ENCODE measurements at regions not wholly inside any gene's neighbourhood (a gene's known extent, or its start where the extent isn't known, plus 50 kb on each side); places are given as distances from the start of the nearest gene placed in this dataset.

DNA sequence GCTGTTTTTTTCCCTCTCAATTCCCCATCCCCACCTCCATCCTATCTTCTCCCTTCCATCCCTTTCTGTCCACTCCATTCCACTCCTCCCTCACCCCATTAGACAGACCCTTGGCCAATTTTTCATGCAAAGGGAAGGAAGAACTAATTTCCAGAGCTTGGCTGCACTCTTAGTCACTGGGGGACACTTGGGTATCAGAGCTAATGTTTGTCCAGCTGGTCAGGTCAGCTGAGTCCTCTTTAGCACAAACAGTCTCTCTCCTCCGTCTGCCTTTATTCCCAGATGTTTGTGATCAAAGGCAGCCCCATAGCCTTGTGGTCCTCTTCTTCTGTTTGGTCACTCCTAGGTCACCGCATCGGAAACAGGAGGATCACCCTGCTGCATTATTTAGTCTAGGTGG lies 148.5 kb downstream of the NMUR2 start:
- Histone ChIP-seq H3K9me3 (no peaks in the 10 kb centered on the region), H3K4me3 (no peak overlapping the region), H3K27me3 (no peaks in the 10 kb centered on the region), H3K4me1 (no peaks in the 10 kb centered on the region), H3K27ac (no peak overlapping the region), H3K36me3 (no peaks in the 10 kb centered on the region)
- no peak for DNase-seq (ENCODE audit: low spot score)
- TF ChIP-seq, protein P1, sequence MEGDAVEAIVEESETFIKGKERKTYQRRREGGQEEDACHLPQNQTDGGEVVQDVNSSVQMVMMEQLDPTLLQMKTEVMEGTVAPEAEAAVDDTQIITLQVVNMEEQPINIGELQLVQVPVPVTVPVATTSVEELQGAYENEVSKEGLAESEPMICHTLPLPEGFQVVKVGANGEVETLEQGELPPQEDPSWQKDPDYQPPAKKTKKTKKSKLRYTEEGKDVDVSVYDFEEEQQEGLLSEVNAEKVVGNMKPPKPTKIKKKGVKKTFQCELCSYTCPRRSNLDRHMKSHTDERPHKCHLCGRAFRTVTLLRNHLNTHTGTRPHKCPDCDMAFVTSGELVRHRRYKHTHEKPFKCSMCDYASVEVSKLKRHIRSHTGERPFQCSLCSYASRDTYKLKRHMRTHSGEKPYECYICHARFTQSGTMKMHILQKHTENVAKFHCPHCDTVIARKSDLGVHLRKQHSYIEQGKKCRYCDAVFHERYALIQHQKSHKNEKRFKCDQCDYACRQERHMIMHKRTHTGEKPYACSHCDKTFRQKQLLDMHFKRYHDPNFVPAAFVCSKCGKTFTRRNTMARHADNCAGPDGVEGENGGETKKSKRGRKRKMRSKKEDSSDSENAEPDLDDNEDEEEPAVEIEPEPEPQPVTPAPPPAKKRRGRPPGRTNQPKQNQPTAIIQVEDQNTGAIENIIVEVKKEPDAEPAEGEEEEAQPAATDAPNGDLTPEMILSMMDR (IDR thresholded peaks at IDR 0.05): no peak

DNA sequence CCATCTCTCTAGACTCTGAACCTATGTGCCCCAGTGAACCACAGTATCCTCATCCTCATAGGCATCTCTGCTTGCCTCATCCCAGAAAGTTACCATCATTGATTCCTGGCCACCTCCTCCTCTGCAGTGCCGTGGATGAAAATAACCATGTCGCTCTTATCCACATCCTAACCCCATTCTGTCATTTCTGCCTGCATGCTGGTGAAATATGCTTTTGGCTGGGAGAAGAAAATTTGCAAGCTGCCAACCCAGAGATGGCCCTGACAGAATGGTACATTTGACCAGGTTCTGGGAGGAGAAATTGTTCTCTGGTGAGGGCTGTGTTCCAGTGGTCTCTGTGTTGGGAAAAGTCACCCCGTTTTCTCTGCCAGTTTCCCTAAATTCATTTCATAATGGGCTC lies 149.7 kb downstream of the NMUR2 start:
- H3K27ac ChIP-seq: no peak overlapping the region
- no peaks in the 10 kb centered on the region for H3K9me3 ChIP-seq
- H3K27me3 ChIP-seq: no peaks in the 10 kb centered on the region
- DNase-seq (ENCODE audit: low spot score): no peak
- H3K4me3 ChIP-seq: no peak overlapping the region
- TF ChIP-seq, protein P1 (IDR thresholded peaks at IDR 0.05): no peak
- no peaks in the 10 kb centered on the region for H3K36me3 ChIP-seq
- H3K4me1 ChIP-seq: no peaks in the 10 kb centered on the region

DNA sequence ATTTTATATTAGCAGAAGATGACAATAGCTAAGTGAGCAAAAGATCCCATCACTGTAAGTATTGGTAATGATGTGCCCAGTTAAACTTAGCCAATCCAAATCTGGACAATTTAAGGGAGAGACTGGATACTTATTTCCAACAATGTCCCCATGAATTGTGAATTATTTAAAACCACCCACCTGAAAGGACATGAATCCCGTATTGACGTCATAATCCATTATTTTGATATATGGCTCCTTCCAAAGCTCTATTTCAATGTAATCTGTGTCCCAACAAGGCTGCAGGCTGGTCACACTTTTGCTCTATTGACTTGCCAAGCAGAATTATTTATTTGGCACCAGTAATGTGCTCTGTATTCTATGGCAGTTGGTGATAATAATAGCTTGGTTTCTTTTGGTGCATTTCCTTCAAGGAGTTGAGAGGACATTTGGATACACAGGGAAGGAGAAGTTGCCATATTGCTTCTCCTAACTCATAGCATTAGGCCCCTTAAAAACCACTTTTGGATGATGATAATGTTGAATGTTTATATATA lies 157.2 kb downstream of the NMUR2 start:
- TF ChIP-seq, protein P1 (IDR thresholded peaks at IDR 0.05): no peak
- no peak overlapping the region for H3K27ac ChIP-seq
- H3K36me3 ChIP-seq: no peaks in the 10 kb centered on the region
- H3K27me3 ChIP-seq: no peaks in the 10 kb centered on the region
- H3K9me3 ChIP-seq: no peaks in the 10 kb centered on the region
- no peaks in the 10 kb centered on the region for H3K4me1 ChIP-seq
- DNase-seq (ENCODE audit: low spot score): no peak
- no peak overlapping the region for H3K4me3 ChIP-seq

DNA sequence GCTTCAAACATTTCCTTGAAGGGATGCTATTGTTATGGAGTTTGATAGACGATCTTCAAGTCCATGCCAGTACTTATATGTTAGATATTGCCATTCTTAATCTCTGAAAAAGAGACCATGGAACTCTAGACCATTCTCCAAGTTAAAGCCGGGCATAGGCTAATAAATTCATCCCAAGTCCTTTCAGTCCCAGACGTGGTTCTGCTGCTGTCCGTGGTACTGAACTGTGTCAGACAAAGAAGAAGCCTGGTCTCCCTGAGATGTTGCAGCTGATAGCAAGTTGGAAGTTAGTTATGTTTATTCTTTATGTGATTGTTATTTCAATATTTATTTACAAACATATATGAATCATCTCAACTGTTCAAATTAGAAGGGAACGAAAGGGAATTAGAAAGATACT lies 158.7 kb downstream of the NMUR2 start:
- TF ChIP-seq, protein P1 (IDR thresholded peaks at IDR 0.05): no peak
- Histone ChIP-seq H3K36me3 (no peaks in the 10 kb centered on the region), H3K27ac (no peak overlapping the region), H3K9me3 (no peaks in the 10 kb centered on the region), H3K4me1 (no peaks in the 10 kb centered on the region), H3K4me3 (no peak overlapping the region), H3K27me3 (no peaks in the 10 kb centered on the region)
- DNase-seq (ENCODE audit: low spot score): no peak

DNA sequence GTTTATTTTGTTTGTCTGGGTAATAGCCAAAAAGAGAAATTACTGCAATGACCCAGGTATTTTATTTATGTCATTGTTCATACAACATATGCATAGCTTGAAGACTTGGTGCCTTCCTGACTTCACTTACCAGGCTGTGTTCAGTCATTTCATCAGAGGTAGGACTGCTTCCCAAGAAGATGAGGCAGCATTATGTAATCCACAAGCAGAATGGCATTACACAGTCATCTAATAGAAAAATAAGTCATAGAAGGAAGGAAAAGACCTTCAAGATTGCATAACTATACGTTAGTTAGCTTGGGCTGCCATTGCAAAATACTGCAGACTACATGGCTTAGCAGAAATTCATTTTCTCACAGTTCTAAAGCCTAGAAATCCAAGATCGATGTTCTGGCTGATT lies 167.5 kb downstream of the NMUR2 start:
- H3K36me3 ChIP-seq: no peaks in the 10 kb centered on the region
- no peak for DNase-seq (ENCODE audit: low spot score)
- H3K27ac ChIP-seq: no peak overlapping the region
- no peaks in the 10 kb centered on the region for H3K27me3 ChIP-seq
- TF ChIP-seq, protein P1 (IDR thresholded peaks at IDR 0.05): no peak
- H3K9me3 ChIP-seq: no peaks in the 10 kb centered on the region
- no peaks in the 10 kb centered on the region for H3K4me1 ChIP-seq
- H3K4me3 ChIP-seq: no peak overlapping the region

DNA sequence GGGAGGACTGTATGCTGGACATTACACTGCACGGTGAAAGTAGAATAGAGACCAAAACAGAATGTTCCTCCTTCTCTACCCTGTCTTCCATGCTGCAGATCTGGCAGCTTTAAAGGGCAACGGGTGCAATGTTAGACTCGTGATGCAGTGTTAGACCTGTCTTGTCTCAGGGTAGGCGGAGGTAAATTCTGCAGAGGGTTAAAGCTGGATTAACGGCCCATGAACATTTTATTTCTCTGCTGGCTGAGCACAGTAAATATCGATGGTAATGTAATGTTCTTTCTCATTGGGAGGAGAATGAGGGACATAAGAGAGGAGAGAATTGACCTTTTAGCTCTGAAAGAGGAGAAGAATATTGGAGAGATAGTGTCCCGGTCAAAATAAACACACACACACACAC lies 178.9 kb downstream of the NMUR2 start:
- Histone ChIP-seq H3K9me3 (no peaks in the 10 kb centered on the region), H3K4me3 (no peak overlapping the region), H3K4me1 (no peaks in the 10 kb centered on the region), H3K27ac (no peak overlapping the region), H3K27me3 (no peaks in the 10 kb centered on the region), H3K36me3 (no peaks in the 10 kb centered on the region)
- TF ChIP-seq, protein P1 (IDR thresholded peaks at IDR 0.05): no peak
- no peak for DNase-seq (ENCODE audit: low spot score)
